ENCODE measurements at regions not wholly inside any gene's neighbourhood (a gene's known extent, or its start where the extent isn't known, plus 50 kb on each side); places are given as distances from the start of the nearest gene placed in this dataset.

DNA sequence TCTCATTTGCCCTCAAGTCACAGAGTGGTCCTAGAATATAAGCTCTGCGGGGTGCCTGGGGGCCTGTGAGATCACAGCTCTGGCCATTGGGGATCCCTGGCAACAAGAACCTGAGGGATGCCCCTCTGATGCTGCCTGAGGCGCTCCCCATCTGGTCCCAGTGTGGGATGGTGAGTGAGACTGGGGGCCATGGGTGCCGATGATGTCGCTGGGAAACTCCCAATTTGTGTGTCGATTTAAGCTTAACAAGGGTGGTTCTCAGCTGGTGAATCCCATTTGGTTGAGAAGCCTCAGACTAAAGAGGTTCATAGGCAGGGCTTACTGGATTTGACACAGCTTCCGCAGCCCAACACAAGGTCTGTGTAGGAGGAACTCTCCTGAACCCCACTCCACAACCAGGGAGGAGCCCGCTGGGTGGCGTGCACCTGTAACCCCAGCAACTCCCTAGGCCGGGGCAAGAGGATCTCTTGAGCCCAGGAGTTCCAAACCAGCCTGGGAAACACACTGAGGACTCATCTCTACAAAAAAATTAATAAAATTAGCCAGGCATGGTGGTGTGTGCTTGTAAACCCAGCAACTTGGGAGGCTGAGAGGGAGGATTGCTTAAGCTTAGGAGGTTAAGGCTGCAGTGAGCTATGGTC, 63.7 kb upstream of the SIAH1 start:
- H3K9me3 Mint-ChIP-seq: no peaks in the 10 kb centered on the region
- H3K27me3 Mint-ChIP-seq (ENCODE audit: low read depth): no peaks in the 10 kb centered on the region
- no peaks in the 10 kb centered on the region for H3K36me3 Mint-ChIP-seq
- CTCF ChIA-PET: interaction anchor here (0.6 to 1.9 kb wide), 2 partner anchors 174 to 572 kb away, joined by 4 to 5 read pairs; no protein-coding TSS in a partner anchor
- POLR2A ChIA-PET: interaction anchor here (0.7 kb wide), 1 partner anchor 18 kb away, joined by 3 read pairs; no protein-coding TSS in a partner anchor
- no peak for TF ChIP-seq NR1H2 (CRISPR knock-in tag; IDR thresholded peaks at IDR 0.05)
- TF ChIP-seq MXD4 (CRISPR knock-in tag; IDR thresholded peaks at IDR 0.05; ENCODE audit: borderline replicate concordance): no peak
- no peak for TF ChIP-seq JUN (CRISPR knock-in tag; IDR thresholded peaks at IDR 0.05)
- no peak for TF ChIP-seq ZNF396 (CRISPR knock-in tag; IDR thresholded peaks at IDR 0.05; ENCODE audit: borderline replicate concordance)
- TF ChIP-seq, protein P1, sequence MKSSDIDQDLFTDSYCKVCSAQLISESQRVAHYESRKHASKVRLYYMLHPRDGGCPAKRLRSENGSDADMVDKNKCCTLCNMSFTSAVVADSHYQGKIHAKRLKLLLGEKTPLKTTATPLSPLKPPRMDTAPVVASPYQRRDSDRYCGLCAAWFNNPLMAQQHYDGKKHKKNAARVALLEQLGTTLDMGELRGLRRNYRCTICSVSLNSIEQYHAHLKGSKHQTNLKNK (CRISPR knock-in tag; IDR thresholded peaks at IDR 0.05): no peak
- TF ChIP-seq, protein P2, sequence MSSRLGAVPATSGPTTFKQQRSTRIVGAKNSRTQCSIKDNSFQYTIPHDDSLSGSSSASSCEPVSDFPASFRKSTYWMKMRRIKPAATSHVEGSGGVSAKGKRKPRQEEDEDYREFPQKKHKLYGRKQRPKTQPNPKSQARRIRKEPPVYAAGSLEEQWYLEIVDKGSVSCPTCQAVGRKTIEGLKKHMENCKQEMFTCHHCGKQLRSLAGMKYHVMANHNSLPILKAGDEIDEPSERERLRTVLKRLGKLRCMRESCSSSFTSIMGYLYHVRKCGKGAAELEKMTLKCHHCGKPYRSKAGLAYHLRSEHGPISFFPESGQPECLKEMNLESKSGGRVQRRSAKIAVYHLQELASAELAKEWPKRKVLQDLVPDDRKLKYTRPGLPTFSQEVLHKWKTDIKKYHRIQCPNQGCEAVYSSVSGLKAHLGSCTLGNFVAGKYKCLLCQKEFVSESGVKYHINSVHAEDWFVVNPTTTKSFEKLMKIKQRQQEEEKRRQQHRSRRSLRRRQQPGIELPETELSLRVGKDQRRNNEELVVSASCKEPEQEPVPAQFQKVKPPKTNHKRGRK (CRISPR knock-in tag; IDR thresholded peaks at IDR 0.05; ENCODE audit: borderline replicate concordance): no peak
- TF ChIP-seq ZNF317 (CRISPR knock-in tag; IDR thresholded peaks at IDR 0.05; ENCODE audit: borderline replicate concordance, low read depth): no peak
- TF ChIP-seq, protein P3, sequence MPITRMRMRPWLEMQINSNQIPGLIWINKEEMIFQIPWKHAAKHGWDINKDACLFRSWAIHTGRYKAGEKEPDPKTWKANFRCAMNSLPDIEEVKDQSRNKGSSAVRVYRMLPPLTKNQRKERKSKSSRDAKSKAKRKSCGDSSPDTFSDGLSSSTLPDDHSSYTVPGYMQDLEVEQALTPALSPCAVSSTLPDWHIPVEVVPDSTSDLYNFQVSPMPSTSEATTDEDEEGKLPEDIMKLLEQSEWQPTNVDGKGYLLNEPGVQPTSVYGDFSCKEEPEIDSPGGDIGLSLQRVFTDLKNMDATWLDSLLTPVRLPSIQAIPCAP (CRISPR knock-in tag; IDR thresholded peaks at IDR 0.05): no peak
- TF ChIP-seq NR2C2 (CRISPR knock-in tag; IDR thresholded peaks at IDR 0.05): no peak
- TF ChIP-seq, protein P4, sequence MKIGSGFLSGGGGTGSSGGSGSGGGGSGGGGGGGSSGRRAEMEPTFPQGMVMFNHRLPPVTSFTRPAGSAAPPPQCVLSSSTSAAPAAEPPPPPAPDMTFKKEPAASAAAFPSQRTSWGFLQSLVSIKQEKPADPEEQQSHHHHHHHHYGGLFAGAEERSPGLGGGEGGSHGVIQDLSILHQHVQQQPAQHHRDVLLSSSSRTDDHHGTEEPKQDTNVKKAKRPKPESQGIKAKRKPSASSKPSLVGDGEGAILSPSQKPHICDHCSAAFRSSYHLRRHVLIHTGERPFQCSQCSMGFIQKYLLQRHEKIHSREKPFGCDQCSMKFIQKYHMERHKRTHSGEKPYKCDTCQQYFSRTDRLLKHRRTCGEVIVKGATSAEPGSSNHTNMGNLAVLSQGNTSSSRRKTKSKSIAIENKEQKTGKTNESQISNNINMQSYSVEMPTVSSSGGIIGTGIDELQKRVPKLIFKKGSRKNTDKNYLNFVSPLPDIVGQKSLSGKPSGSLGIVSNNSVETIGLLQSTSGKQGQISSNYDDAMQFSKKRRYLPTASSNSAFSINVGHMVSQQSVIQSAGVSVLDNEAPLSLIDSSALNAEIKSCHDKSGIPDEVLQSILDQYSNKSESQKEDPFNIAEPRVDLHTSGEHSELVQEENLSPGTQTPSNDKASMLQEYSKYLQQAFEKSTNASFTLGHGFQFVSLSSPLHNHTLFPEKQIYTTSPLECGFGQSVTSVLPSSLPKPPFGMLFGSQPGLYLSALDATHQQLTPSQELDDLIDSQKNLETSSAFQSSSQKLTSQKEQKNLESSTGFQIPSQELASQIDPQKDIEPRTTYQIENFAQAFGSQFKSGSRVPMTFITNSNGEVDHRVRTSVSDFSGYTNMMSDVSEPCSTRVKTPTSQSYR (CRISPR knock-in tag; IDR thresholded peaks at IDR 0.05): no peak
- TF ChIP-seq FOXK1 (CRISPR knock-in tag; IDR thresholded peaks at IDR 0.05): no peak
- TF ChIP-seq, protein P5, sequence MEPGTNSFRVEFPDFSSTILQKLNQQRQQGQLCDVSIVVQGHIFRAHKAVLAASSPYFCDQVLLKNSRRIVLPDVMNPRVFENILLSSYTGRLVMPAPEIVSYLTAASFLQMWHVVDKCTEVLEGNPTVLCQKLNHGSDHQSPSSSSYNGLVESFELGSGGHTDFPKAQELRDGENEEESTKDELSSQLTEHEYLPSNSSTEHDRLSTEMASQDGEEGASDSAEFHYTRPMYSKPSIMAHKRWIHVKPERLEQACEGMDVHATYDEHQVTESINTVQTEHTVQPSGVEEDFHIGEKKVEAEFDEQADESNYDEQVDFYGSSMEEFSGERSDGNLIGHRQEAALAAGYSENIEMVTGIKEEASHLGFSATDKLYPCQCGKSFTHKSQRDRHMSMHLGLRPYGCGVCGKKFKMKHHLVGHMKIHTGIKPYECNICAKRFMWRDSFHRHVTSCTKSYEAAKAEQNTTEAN (CRISPR knock-in tag; IDR thresholded peaks at IDR 0.05): no peak
- H3K4me3 Mint-ChIP-seq: no peak overlapping the region
- DNase-seq (ENCODE audit: low spot score) (no peak), ATAC-seq (no peak)
- H3K4me1 Mint-ChIP-seq: peaks cover 5% of the 10 kb centered on the region
- H3K27ac Mint-ChIP-seq: no peak overlapping the region

DNA sequence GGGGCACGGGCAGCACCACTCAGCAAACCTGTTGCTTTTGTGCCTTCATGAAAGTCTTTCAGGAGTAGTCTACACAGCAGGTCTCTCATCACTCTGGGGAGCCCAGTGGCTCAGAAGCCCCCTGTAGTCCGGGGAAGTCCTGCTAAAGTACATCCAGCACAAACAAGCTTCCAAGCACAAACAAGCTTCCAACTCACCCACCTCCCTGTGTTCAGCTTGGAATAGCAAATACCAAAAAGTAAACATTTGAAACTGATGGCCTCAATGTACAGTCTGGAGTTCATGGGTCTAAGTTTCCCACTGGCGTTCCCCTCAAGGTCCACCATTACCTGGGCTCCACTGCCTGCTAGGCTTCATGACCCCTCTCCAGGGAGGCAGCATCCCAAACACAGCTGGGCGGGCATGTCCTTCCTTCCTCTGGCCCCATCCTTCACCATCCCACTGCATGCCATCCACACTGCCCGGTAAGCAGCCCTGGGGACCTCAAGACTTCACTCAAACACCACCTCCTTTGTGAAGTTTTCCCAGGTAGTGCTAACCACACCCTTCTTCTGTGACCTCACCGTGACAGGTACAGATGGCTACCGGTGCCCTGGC, 62.8 kb upstream of the SIAH1 start:
- ATAC-seq (no peak), DNase-seq (ENCODE audit: low spot score) (no peak)
- H3K9me3 Mint-ChIP-seq: no peaks in the 10 kb centered on the region
- H3K27me3 Mint-ChIP-seq (ENCODE audit: low read depth): no peaks in the 10 kb centered on the region
- H3K27ac Mint-ChIP-seq: no peak overlapping the region
- H3K4me3 Mint-ChIP-seq: no peak overlapping the region
- POLR2A ChIA-PET: interaction anchor here (0.7 kb wide), 1 partner anchor 84 kb away, joined by 3 read pairs; no protein-coding TSS in a partner anchor
- H3K4me1 Mint-ChIP-seq: peaks cover 5% of the 10 kb centered on the region
- H3K36me3 Mint-ChIP-seq: no peaks in the 10 kb centered on the region
- TF ChIP-seq RELA (CRISPR knock-in tag; IDR thresholded peaks at IDR 0.05; ENCODE audit: borderline replicate concordance): no peak
- TF ChIP-seq, protein P6, sequence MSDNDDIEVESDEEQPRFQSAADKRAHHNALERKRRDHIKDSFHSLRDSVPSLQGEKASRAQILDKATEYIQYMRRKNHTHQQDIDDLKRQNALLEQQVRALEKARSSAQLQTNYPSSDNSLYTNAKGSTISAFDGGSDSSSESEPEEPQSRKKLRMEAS (CRISPR knock-in tag; IDR thresholded peaks at IDR 0.05): no peak
- 0 out of 2 replicates have a peak, but pooled peaks have one; percentile 34 for TF ChIP-seq GABPB1 (CRISPR knock-in tag; IDR thresholded peaks at IDR 0.05)
- CTCF ChIA-PET: interaction anchor here (1.9 kb wide), 1 partner anchor 175 kb away, joined by 5 read pairs; no protein-coding TSS in a partner anchor
